Keratinocyte (primary cell): ENCODE measurements at regions not wholly inside any gene's neighbourhood (a gene's known extent, or its start where the extent isn't known, plus 50 kb on each side); places are given as distances from the start of the nearest gene placed in this dataset.

ENCODE experiments used
- DNase-seq: peaks from one replicate; pipeline ENCODE4 v3.0.0-alpha.2; 2011; ENCODE audit warnings: low read depth, missing footprints, low spot score
- FAIRE-seq: peaks from 2 replicates; lab custom pipeline; 2011; peaks lifted over from hg19 to GRCh38; lab: Jason Lieb, UNC
- H2AFZ ChIP-seq: 2 replicates; pipeline ENCODE4 v1.6.0; 2012; ENCODE audit warnings: low read length, control low read depth, inconsistent platforms; ENCODE audit not compliant: control insufficient read depth
- H3K27ac ChIP-seq: 2 replicates; pipeline ENCODE4 v1.5.1; 2011; ENCODE audit warnings: low read length; ENCODE audit not compliant: control insufficient read depth, insufficient read depth
- H3K27me3 ChIP-seq: 3 replicates; pipeline ENCODE4 v1.6.0; 2011; ENCODE audit warnings: low read length; ENCODE audit not compliant: control insufficient read depth, insufficient read depth; ENCODE audit errors: extremely low read depth
- H3K36me3 ChIP-seq, 2 experiments: 2 replicates in 1 of 2; 3 replicates in 1 of 2; pipeline ENCODE4 v1.5.1; 2011; ENCODE audit warnings: low read length in 2 of 2, mild to moderate bottlenecking in 1 of 2; ENCODE audit not compliant: control insufficient read depth in 2 of 2, insufficient read depth in 2 of 2; ENCODE audit errors: extremely low read depth in 1 of 2
- H3K4me1 ChIP-seq: 3 replicates; pipeline ENCODE4 v1.5.1; 2011; ENCODE audit warnings: low read length; ENCODE audit not compliant: control insufficient read depth, insufficient read depth; ENCODE audit errors: extremely low read depth
- H3K4me2 ChIP-seq: 3 replicates; pipeline ENCODE4 v1.6.0; 2011; ENCODE audit warnings: low read depth, low read length; ENCODE audit not compliant: control insufficient read depth, insufficient read depth; ENCODE audit errors: extremely low read depth
- H3K4me3 ChIP-seq, 3 experiments: fragments of 200-600 bp in 1 of 3; sonication (generic) in 1 of 3; 2 replicates in 2 of 3; 3 replicates in 1 of 3; pipeline ENCODE4 v1.5.1; 2011 to 2016; ENCODE audit warnings: low read length in 3 of 3, mild to moderate bottlenecking in 3 of 3, control low read depth in 2 of 3, inconsistent platforms in 1 of 3, low read depth in 1 of 3, mixed read lengths in 1 of 3, mixed run types in 1 of 3, moderate library complexity in 1 of 3; ENCODE audit not compliant: control insufficient read depth in 2 of 3, insufficient read depth in 2 of 3; ENCODE audit errors: extremely low read depth in 1 of 3
- H3K79me2 ChIP-seq: 2 replicates; pipeline ENCODE4 v1.6.0; 2012; ENCODE audit warnings: low read length; ENCODE audit not compliant: control insufficient read depth, insufficient read depth
- H3K9ac ChIP-seq: 3 replicates; pipeline ENCODE4 v1.6.0; 2011; ENCODE audit warnings: low read length; ENCODE audit not compliant: control insufficient read depth, insufficient read depth; ENCODE audit errors: extremely low read depth
- H3K9me1 ChIP-seq: 3 replicates; pipeline ENCODE4 v1.6.0; 2011; ENCODE audit warnings: low read length; ENCODE audit not compliant: control insufficient read depth, insufficient read depth; ENCODE audit errors: extremely low read depth
- H3K9me3 ChIP-seq: 2 replicates; pipeline ENCODE4 v1.5.1; 2012; ENCODE audit warnings: low read depth, low read length; ENCODE audit not compliant: control insufficient read depth
- H4K20me1 ChIP-seq: 3 replicates; pipeline ENCODE4 v1.6.0; 2011; ENCODE audit warnings: low read length; ENCODE audit not compliant: control insufficient read depth, insufficient read depth; ENCODE audit errors: extremely low read depth
- EZH2 ChIP-seq: IDR thresholded peaks from one replicate; pipeline ENCODE4 v1.6.1; 2012; ENCODE audit warnings: inconsistent platforms, mild to moderate bottlenecking, low read length, moderate library complexity
- dilution Hi-C: fragments of 300-500 bp; cut with MboI; formaldehyde crosslinking; loops from one replicate; pipeline ENCODE4 v1.7.0; 2020; ENCODE audit warnings: low sequenced_read_pairs; ENCODE audit not compliant: extremely low pct_ligation_motif_present
- TF ChIP-seq, protein P1 (sequence below), 3 experiments: IDR thresholded peaks in 1 of 3; conservative IDR thresholded peaks in 1 of 3; optimal IDR thresholded peaks in 1 of 3; 2 replicates in 2 of 3; 3 replicates in 1 of 3; pipeline versions ENCODE3 to v1.5.1; 2011; ENCODE audit warnings: low read length in 3 of 3, mild to moderate bottlenecking in 3 of 3, moderate library complexity in 2 of 3, control low read depth in 1 of 3, inconsistent platforms in 1 of 3; ENCODE audit not compliant: insufficient read depth in 2 of 3; ENCODE audit errors: extremely low read depth in 1 of 3

DNA sequence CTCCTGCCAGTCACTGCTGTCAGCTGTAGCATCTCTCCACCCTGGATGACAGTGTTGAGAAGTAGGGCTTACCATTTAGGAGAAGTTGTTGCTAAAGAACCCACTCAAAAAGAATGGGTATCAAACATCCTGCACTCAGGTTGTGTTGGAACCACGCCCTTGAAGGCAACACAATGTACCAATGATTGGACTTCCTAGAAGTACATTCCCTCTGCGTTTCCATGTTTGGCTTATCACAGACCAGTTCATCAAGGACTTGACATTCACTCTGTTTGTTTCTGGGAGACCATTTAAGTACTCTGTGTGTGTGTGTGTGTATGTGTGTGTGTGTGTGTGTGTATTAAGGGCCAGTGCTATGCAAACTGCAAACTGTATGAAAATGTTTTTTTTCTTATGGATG, 200.6 kb upstream of the GATB start:
- no peak overlapping the region for H3K9ac ChIP-seq
- TF ChIP-seq EZH2, result no peak
- TF ChIP-seq, protein P1, sequence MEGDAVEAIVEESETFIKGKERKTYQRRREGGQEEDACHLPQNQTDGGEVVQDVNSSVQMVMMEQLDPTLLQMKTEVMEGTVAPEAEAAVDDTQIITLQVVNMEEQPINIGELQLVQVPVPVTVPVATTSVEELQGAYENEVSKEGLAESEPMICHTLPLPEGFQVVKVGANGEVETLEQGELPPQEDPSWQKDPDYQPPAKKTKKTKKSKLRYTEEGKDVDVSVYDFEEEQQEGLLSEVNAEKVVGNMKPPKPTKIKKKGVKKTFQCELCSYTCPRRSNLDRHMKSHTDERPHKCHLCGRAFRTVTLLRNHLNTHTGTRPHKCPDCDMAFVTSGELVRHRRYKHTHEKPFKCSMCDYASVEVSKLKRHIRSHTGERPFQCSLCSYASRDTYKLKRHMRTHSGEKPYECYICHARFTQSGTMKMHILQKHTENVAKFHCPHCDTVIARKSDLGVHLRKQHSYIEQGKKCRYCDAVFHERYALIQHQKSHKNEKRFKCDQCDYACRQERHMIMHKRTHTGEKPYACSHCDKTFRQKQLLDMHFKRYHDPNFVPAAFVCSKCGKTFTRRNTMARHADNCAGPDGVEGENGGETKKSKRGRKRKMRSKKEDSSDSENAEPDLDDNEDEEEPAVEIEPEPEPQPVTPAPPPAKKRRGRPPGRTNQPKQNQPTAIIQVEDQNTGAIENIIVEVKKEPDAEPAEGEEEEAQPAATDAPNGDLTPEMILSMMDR (optimal IDR thresholded peaks at IDR 0.05 in 1 of 3, IDR thresholded peaks at IDR 0.05 in 1 of 3, conservative IDR thresholded peaks at IDR 0.05 in 1 of 3; ENCODE audit: extremely low read depth in 1 of 3, insufficient read depth in 2 of 3, low read length in 3 of 3), result no peak
- peaks cover 11% of the 10 kb centered on the region for H3K4me1 ChIP-seq
- no peaks in the 10 kb centered on the region for H4K20me1 ChIP-seq
- H3K79me2 ChIP-seq, result no peaks in the 10 kb centered on the region
- no peak overlapping the region for H3K4me3 ChIP-seq
- DNase-seq (no peak), FAIRE-seq (peak; percentile 66)
- H3K27me3 ChIP-seq, result no peaks in the 10 kb centered on the region
- H2AFZ ChIP-seq, result no peak overlapping the region
- H3K36me3 ChIP-seq, result no peaks in the 10 kb centered on the region
- no peaks in the 10 kb centered on the region for H3K9me3 ChIP-seq
- no peak overlapping the region for H3K27ac ChIP-seq
- H3K4me2 ChIP-seq, result no peak overlapping the region
- H3K9me1 ChIP-seq, result no peaks in the 10 kb centered on the region
- dilution Hi-C loops, result no loop called here

DNA sequence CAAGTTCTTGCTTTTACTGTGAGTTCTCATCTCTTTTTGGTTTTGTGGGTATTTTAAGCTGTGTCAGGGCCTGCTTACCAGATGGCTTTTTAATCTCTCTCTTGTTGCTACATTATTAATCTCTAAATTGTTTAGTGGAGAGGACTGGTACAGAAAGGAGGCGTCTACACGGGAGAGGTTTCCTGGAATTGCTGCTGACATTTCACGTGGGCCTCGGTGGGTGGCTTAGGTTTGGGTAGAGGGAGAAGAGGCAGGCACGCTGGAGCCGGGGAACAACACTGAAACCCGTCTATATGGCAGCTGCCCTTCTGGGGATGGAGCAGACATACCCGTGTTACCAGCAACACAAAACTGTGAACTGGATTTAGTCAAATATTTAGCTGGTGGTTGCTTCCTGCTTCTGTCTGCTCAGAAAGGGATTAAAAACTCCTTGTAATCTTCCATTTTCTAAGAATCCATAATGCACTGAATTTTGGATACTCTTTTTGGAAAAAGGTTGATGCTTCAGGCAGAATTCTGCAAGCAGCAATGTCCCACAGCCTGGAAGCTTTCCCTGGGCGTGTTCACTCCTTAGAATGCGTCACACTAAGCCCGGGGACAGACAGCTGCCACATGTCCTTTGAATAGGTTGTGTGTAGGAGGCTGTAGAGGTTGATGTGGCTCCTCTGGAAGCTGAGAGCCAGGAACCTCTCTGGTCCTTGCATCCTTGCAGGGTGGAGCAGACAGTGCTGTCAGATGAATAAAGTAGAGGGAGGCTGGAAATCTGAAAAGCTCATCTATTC, 199.8 kb upstream of the GATB start:
- no peak for DNase-seq
- TF ChIP-seq, protein P1 (optimal IDR thresholded peaks at IDR 0.05 in 1 of 3, IDR thresholded peaks at IDR 0.05 in 1 of 3, conservative IDR thresholded peaks at IDR 0.05 in 1 of 3; ENCODE audit: extremely low read depth in 1 of 3, insufficient read depth in 2 of 3, low read length in 3 of 3), result no peak
- no peak for TF ChIP-seq EZH2
- Histone ChIP-seq H3K9me3 (no peaks in the 10 kb centered on the region), H2AFZ (no peak overlapping the region), H3K36me3 (no peaks in the 10 kb centered on the region), H3K9ac (no peak overlapping the region), H4K20me1 (no peaks in the 10 kb centered on the region), H3K27me3 (no peaks in the 10 kb centered on the region), H3K4me1 (peaks cover 11% of the 10 kb centered on the region), H3K79me2 (no peaks in the 10 kb centered on the region), H3K4me3 (no peak overlapping the region), H3K4me2 (no peak overlapping the region), H3K9me1 (no peaks in the 10 kb centered on the region), H3K27ac (no peak overlapping the region)
- peak; percentile 48 for FAIRE-seq
- dilution Hi-C loops, result no loop called here
